Mesothelial cell of epicardium (in vitro differentiated cells): ENCODE measurements at regions not wholly inside any gene's neighbourhood (a gene's known extent, or its start where the extent isn't known, plus 50 kb on each side); places are given as distances from the start of the nearest gene placed in this dataset.
"Not testable (repeated sequence)": the region's sequence is repeated elsewhere in the genome, so short reads cannot be mapped to it uniquely, and the experiment has no call there.

Experiments
- DNase-seq, 2 experiments: peaks; one replicate each; pipeline ENCODE4 v3.0.0; 2021; ENCODE audit warnings: low spot score in 2 of 2; ENCODE audit not compliant: unreplicated experiment in 2 of 2
- H3K27ac Mint-ChIP-seq: 2 replicates; pipeline ENCODE4 v1.8.0; 2021; ENCODE audit warnings: mixed read lengths
- H3K27me3 Mint-ChIP-seq: 2 replicates; pipeline ENCODE4 v1.8.0; 2021; ENCODE audit warnings: low read depth, mixed read lengths
- H3K36me3 Mint-ChIP-seq: 2 replicates; pipeline ENCODE4 v1.8.0; 2021; ENCODE audit warnings: mixed read lengths
- H3K4me1 Mint-ChIP-seq: 2 replicates; pipeline ENCODE4 v1.8.0; 2021; ENCODE audit warnings: mixed read lengths
- H3K4me3 Mint-ChIP-seq: 2 replicates; pipeline ENCODE4 v1.8.0; 2021; ENCODE audit warnings: mild to moderate bottlenecking, moderate library complexity, mixed read lengths
- H3K9me3 Mint-ChIP-seq: 2 replicates; pipeline ENCODE4 v1.8.0; 2021; ENCODE audit warnings: mixed read lengths
- CTCF ChIP-seq: fragments of 200-600 bp; sonication (generic); IDR thresholded peaks from one replicate; pipeline ENCODE4 v1.5.0; 2021; ENCODE audit warnings: antibody characterized with exemption; ENCODE audit not compliant: unreplicated experiment

DNA sequence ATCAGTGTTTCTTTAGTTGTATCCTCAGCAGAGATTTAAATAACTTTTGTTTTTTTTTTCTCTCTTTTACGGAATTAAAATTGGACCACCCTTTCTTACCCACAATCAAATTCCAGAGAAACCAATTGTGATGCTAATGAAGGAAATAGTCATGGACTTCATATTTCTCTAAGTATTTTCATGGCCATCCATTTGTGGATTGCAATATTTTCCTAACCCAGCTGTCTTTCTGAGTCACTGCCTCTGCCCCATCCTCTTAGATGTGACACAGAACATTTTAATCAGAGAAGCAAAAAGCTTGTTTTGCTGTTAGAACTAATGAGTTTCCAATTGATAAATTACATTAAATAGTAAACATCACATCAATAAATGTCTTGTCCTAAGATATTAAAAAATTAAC, 405.5 kb upstream of the ADGRB3 start:
- no peak overlapping the region for H3K27ac Mint-ChIP-seq
- TF ChIP-seq CTCF: no peak
- no peak overlapping the region for H3K4me3 Mint-ChIP-seq
- H3K36me3 Mint-ChIP-seq: no peaks in the 10 kb centered on the region
- no peaks in the 10 kb centered on the region for H3K9me3 Mint-ChIP-seq
- H3K4me1 Mint-ChIP-seq: no peaks in the 10 kb centered on the region
- DNase-seq: no peak
- no peaks in the 10 kb centered on the region for H3K27me3 Mint-ChIP-seq

DNA sequence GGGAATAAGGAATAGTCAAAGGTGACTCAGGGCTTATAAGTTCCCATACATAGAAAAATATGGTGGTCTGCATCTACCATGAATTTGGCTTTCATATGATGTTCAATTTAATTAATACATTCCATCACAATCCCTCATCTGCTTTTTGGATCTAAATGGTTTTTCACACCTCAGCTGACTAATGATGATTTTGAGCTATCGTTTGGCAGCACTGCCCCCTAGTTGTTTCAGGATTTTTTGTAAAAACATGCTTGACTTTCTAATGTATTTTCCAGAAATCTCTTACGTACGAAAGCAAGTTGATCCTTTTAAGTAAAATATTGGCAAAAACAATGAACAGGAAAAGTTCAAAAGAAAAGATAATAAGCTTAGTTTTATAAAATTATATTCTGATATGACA, 408.6 kb upstream of the ADGRB3 start:
- H3K9me3 Mint-ChIP-seq: no peaks in the 10 kb centered on the region
- TF ChIP-seq CTCF: peak; percentile 18
- no peaks in the 10 kb centered on the region for H3K36me3 Mint-ChIP-seq
- no peaks in the 10 kb centered on the region for H3K4me1 Mint-ChIP-seq
- DNase-seq: no peak
- H3K4me3 Mint-ChIP-seq: no peak overlapping the region
- H3K27me3 Mint-ChIP-seq: no peaks in the 10 kb centered on the region
- H3K27ac Mint-ChIP-seq: no peak overlapping the region

DNA sequence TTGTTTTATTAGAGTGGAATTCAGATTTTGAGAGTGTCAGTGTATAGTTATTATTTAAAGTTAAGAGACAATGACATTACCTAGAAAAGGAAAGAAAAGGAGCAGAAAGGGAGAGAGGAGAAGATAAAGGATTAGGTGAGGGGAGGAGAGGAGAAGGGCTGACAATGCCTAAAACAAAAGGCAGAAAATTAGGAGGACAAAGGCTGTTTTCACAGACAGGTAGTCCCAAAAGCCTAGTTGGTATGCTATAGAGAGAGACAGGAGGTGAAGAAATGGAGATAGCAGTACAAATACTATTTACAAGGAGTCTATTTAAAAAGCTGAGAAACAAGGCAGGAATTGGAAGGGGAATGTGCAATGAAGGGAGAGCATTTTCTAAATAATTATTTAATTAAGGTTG, 409.4 kb upstream of the ADGRB3 start:
- Mint-ChIP-seq H3K9me3 (no peaks in the 10 kb centered on the region), H3K4me1 (no peaks in the 10 kb centered on the region), H3K27me3 (no peaks in the 10 kb centered on the region), H3K27ac (no peak overlapping the region), H3K36me3 (no peaks in the 10 kb centered on the region), H3K4me3 (no peak overlapping the region)
- no peak for DNase-seq
- no peak for TF ChIP-seq CTCF

GRCh38 chr6:68211242-68211795, 423.8 kb upstream of the ADGRB3 start:
- Mint-ChIP-seq H3K4me3 (no peak overlapping the region), H3K36me3 (no peaks in the 10 kb centered on the region), H3K4me1 (no peaks in the 10 kb centered on the region), H3K9me3 (peaks cover 40% of the 10 kb centered on the region), H3K27me3 (no peaks in the 10 kb centered on the region), H3K27ac (no peak overlapping the region)
- DNase-seq: no peak
- TF ChIP-seq CTCF: no peak

DNA sequence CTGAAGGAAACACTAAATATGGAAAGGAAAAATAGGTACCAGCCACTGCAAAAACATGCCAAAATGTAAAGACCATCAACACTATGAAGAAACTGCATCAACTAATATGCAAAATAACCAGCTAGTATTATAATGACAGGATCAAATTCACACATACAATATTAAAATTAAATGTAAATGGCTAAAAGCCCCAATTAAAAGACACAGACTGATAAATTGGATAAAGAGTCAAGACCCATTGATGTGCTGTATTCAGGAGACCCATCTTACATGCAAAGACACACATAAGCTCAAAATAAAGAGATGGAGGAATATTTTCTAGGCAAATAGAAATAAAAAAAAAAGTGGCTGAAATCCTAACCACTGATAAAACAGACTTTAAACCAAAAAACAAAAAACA, 427.5 kb upstream of the ADGRB3 start:
- not testable (repeated sequence) for H3K4me3 Mint-ChIP-seq, H3K4me1 Mint-ChIP-seq, H3K36me3 Mint-ChIP-seq, H3K27ac Mint-ChIP-seq, DNase-seq, H3K27me3 Mint-ChIP-seq
- peaks cover 21% of the 10 kb centered on the region for H3K9me3 Mint-ChIP-seq

- H3K27me3 Mint-ChIP-seq: no peaks in the 10 kb centered on the region
- no peak overlapping the region for H3K4me3 Mint-ChIP-seq
- TF ChIP-seq CTCF: no peak
- no peaks in the 10 kb centered on the region for H3K4me1 Mint-ChIP-seq
- no peak overlapping the region for H3K27ac Mint-ChIP-seq
- DNase-seq: no peak
- H3K36me3 Mint-ChIP-seq: no peaks in the 10 kb centered on the region
- peaks cover 40% of the 10 kb centered on the region for H3K9me3 Mint-ChIP-seq
Measured at GRCh38 chr6:68200929-68201328, 434.2 kb upstream of the ADGRB3 start.
